Astrocyte (in vitro differentiated cells and primary cell): ENCODE measurements at regions not wholly inside any gene's neighbourhood (a gene's known extent, or its start where the extent isn't known, plus 50 kb on each side); places are given as distances from the start of the nearest gene placed in this dataset.
"Not testable (repeated sequence)": the region's sequence is repeated elsewhere in the genome, so short reads cannot be mapped to it uniquely, and the experiment has no call there.

Experiments
- CTCF ChIP-seq: IDR thresholded peaks from 2 replicates; pipeline ENCODE4 v1.5.1; 2011; ENCODE audit warnings: low read depth, mild to moderate bottlenecking, inconsistent platforms, low read length, moderate library complexity; ENCODE audit not compliant: insufficient read depth
- EZH2 ChIP-seq: IDR thresholded peaks from 2 replicates; pipeline ENCODE4 v1.6.1; 2012; ENCODE audit warnings: mild to moderate bottlenecking, low read length, inconsistent platforms; ENCODE audit not compliant: insufficient read depth

DNA sequence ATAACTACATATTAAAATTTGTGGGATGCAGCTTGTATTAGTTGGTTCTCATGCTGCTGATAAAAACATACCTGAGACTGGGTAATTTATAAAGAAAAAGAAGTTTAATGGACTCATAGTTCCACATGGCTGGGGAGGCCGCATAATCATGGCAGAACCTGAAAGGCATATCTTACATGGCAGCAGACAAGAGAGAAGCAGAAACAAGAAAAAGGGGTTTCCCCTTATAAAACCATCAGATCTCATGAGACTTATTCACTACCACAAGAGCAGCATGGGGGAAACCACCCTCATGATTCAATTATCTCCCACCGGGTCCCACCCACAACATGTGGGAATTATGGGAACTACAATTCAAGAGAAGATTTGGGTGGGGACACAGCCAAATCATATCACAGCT, 320.3 kb upstream of the UBE2E2 start:
- not testable (repeated sequence) for TF ChIP-seq CTCF, EZH2
